NCI-H2227 (cell line): ENCODE measurements at regions not wholly inside any gene's neighbourhood (a gene's known extent, or its start where the extent isn't known, plus 50 kb on each side); places are given as distances from the start of the nearest gene placed in this dataset.

Experiments used
- DNase-seq: peaks from one replicate; lab custom pipeline; 2025; ENCODE audit not compliant: unreplicated experiment; lab: John Stamatoyannopoulos, UW

DNA sequence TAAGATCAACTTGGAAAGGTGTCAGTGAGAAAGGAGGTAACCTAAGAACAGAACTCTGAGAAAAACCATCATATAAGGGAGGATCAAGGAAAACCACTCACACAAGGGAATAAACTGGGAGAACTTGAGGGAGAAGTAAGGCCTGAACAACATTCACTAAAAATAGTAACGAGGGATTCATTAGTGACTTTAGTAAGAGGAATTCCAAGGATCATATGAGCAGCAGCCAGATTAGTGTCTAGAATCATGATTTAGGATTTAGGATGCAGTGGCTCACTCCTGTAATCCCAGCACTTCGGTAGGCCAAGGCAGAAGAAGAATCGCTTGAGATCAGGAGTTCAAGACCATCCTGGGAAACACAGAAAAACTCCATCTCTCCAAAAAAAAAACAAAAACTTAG, 376.5 kb upstream of the MARCKS start:
- no peak for DNase-seq

DNA sequence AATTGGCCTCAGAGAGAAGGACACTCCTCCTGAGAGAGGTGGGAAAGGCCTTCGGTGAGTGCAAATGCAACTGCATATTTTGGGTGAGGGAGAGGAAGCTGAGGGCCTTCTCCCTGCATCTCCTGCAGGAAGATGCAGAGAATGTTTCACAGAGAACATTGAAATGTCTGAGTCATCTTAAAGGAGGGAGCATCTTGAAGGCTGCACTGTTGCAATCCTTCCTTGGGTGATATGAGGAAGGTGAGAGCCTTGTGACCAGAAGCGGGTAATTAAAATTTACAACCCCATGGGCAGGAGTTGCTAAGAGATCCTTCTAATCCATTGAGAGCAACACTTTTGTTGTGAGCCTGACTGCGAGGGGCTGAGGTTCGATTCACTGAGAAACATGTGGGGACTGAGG, 375.7 kb upstream of the MARCKS start:
- no peak for DNase-seq

DNA sequence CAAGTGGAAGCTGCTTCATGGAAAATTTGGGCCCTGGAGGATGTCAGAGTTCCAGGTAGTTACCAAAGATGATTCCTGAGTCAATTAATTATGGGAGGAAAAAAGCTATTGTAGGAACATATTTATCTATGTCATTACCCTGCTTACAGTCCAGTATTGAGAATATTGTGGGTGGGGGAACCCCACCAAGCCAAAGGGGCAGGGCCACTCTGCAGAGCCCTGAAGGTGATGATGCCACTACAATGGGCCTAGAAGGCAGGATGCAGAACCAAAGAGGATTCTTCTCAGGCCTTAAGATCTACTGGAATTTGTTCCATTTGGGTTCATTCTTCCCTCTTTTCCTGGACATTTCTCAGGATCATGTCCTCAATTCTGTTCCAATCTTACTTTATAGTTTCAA, 375.2 kb upstream of the MARCKS start:
- DNase-seq = no peak

DNA sequence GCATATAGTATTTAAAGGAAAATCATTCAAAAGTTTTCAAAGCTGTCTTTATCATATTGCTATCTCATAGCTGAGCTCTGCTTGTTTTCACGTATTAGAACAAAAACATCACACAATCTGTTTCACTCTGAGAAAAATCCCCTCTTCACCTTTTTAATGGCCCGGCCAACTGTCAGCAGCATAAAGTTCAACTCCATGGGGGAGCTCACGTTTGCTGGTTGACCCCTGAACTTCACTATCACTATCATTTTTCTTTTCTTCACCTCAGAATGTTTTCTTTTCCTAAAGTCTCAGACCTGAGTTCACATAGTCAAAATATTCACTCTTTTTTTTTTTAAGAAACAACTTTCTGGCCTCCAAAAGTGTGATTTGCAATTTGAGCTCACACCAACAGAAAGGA, 374.4 kb upstream of the MARCKS start:
- no peak for DNase-seq

DNA sequence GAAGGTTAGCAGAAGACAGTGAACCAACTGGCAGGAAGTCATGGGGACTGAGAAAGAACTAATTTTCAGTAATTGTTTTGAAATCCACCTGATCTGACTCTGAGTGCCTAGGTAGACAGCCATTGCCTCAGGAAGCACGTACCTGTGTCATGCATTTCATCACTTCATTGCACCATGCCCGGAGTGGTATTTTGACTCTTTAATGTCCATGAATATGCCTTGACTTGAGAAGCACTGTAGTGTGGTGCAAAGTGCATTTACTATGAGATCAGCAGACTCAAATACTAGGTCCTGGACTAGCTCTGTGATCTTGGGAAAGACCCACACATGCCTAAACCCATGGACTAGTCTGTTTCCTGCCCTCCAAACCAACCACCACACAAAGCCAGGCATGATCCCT, 370.9 kb upstream of the MARCKS start:
- DNase-seq = peak; percentile 3

DNA sequence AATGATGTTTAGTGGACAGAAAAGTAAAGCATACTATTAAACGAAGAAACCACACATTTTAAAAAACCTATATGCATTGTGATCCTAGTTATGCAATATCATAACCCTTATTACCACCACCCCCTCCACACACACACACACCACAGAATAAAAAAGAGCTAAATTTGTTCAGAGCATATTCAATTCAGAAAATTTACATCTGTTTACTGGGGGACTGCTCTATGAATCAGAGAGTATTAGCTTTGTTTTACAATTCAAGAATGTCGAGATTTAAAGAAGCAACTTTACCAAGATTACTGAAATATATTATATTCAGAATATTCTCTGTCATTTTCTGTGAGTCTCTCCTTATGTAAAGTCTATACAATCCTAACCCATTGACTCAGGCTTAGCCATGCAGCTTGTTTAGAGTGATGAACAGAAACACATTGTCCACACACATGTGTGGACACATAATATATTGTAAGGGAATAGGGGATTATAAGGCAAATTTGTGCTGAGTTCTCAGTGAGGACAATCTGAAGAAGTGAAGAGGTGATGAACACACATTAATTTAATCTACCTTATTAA, 369.6 kb upstream of the MARCKS start:
- no peak for DNase-seq

DNA sequence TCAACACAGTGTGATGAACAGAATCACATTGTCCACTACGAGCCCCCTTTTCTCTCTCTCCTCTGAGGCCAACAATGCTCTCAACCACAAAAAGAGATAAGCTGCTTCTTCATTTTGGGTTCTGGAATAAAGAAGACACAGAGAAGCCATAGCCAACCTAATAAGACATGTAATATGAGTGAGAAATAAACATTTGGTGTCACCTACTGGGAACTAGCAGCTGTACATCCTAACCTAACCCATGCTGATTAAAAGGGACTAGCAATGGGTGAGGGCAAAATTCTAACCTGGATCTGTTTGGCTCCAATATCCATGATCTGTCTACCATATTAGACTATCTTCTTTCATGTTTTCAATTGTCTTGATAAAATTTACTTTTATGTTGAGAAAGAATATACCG, 369.1 kb upstream of the MARCKS start:
- DNase-seq = no peak

DNA sequence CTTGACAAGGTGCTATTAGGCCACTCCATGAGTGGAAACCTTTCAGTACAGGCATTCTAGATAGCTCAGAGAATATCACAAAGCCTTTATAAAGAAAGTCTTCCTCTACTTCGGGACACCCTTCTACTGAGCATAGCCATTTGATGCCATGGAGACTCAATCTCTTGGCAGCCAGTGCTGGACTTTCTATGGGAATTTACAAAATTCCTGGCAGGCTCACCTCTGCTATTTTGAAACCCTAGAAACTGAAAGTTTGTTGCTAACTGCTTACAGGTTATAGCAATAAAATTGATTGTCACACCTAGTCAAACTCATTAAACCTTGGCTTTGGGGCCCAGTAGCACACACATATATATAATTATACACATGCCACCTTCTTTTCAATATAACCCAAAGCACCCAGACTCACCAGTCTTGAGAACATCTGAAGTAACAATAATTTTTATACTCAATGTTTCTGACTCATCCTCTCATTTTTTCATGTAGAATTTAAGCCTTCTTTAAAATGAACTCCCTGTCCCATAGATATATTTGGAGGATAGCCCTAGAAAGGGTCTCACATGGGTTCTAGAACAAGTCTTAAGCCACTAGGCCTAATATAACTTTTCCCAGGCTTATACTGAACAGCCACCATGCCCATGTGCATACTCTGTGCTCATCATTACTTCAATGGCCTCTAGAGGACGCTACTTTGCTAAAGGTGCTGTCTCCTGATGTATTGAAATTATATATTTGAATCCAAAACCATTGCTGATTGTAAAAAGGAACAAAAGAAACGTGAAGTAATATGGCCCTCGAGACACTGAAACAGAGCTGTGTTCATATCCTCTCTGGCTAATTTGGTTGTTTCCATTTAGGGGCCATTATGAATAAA, 368.1 kb upstream of the MARCKS start:
- no peak for DNase-seq

DNA sequence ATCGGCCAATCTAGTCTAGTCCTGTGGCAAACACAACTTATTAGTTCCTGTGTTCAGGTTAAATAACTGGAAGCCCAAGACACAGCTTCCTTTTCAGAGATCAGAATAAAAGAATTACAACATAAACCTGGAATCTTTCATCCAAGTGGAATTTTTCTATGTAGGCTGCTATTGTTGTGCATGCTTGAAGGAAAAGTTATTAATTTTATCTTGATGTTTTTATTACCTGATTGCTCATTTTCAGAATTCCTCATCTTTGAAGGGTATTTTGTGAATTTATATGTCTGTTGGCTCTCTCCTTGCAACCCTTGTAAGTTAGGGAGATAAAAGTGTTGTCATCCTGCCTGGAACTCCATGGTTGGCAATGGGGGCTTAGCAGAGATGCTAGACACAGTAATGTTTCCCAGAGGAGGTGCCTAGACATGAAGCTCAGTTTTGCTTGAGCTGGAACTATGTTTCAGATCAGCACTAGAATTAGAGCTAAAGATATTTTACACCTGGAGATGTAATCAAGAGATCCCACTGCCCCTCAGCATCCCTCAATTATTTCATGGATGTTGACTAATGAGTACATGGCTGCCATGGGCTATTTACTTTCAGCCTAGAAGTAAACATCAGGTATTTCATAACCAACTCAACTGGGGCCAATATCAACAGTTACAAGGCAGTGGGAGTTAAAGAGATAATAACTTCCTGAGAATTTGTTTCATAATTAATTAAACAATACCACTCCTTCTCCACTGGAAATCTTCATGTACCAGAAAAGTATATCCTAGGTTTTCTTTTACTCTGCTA, 367.0 kb upstream of the MARCKS start:
- no peak for DNase-seq

DNA sequence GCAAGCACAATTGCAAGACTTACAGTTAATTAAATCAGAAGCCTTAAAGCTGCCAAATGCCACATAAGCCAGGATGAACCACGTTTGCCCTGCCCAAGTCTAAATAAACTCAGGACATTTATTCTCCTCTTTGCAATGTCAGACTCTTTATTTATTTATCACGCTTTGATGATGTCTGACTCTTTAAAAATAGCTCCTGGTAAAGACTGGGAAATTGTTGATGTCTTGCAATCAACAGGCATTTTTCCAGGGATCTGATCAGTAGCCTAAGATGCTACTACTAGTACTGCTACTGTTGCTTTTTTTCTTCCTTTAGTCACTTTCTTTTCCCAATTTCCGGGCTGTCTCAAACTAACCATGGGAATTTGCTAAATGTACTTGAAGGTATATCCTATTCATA, 365.8 kb upstream of the MARCKS start:
- no peak for DNase-seq

DNA sequence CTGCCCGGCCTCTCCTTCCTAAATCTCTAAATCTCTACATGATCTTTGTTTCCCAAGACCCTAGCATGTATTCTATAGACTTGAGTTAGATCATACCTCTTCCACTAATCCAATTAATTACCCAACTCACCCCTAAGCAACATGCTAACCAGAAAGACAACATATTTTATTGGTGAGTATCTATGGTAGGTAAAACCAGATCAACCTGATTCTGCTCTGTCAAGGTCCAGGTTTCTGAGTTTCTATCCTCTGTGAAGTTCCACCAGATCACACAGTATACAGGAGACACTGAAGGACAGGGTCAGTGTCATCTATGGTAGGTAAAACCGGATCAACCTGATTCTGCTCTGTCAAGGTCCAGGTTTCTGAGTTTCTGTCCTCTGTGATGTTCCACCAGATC, 363.2 kb upstream of the MARCKS start:
- DNase-seq = no peak

DNA sequence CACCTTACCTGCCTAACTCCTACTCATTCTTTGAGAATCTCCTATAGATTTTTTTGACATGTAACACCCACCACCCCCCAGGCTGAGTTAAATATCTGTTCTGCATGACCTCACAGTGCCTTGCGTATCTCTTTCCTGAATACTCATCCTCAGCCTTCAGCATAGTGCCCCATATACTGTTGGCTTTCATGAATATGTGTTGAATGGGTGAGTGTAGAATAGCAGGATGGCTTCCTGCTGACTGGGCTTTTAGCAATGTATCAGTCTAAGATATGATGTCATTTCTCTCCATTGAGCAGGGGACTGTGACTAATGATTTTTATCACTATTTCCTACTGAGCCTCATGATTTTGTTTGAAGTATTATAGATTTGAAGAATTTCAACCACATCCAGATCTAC, 361.6 kb upstream of the MARCKS start:
- no peak for DNase-seq

DNA sequence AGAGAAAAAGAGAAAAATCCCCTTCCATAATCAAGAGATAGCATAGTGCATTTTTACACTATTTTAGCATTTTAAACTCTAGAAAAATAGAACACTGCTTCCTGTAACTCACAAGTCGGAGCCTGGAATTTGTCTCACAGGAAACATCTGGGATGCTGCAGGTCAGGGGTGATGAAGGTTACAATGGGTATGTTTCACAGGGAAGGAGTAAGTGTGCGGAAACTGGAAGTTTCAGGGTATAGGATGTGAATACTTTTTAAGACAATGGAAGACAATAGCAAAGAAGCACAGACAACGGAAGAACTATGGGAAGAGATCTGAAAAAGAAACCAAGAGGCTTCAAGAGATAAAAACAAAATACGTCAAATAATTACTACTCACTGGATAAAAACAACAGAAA, 361.0 kb upstream of the MARCKS start:
- no peak for DNase-seq

DNA sequence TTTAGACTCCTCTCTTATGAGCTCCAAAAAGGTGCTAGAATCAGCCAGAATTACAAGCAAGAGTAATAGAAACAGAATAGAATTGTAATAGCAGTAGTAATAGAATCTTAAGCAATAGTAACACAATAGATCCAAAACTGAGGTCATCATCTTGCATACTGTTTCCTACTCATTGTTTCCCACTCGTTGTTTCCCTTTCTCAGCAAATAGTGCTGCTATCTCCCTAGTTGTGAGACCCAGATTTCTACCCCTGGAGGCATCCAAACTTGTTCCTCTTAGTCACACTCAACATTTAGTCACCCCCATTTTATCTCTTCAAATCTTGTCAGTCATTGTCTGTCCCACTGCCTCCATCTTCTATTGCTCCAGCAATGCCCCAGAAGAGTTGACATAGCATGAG, 356.9 kb upstream of the MARCKS start:
- DNase-seq = no peak

DNA sequence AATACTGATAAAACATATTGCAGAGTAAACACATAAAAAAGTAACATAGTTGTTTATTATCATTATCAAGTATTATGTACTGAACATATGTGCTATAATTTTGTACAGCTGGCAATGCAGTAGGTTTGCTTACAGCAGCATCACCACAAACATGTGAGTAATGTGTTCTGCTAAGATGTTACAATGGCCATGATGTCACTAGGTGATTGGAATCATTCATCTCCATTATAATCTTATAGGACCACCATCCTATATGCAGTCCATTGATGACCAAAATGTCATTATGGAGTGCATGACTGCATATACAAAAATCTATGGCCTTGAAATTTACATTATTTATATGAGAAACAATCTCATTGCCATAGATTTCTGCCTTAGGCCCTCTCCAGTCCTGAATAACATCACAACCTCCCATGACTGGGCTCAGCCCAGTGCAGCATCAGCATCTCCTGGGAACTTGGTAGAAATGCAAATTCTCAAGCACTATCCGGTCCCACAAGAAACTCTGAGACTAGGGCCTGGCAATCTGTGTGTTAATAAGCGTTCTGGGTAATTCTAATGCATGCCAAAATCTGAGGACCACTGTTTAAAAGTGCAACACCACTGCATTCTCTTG, 352.0 kb upstream of the MARCKS start:
- DNase-seq = no peak

DNA sequence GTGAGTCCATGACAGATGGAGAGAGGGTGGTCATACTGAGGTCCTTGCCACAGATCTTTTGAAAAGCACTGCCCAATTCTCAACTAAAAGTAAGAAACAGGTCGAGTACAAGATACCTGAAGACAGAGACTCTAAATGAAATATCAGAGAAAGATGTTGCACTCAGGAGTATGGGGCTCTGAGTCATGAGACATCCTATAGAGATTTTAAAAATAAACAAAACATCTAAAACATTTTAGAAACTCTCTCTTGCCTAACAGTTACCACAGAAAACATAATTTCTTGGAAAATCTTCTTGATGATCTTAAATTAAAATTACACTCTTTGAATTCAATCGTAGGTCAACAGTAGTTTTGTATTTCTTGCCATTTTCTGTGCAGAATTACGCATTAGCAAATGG, 348.9 kb upstream of the MARCKS start:
- DNase-seq = no peak

DNA sequence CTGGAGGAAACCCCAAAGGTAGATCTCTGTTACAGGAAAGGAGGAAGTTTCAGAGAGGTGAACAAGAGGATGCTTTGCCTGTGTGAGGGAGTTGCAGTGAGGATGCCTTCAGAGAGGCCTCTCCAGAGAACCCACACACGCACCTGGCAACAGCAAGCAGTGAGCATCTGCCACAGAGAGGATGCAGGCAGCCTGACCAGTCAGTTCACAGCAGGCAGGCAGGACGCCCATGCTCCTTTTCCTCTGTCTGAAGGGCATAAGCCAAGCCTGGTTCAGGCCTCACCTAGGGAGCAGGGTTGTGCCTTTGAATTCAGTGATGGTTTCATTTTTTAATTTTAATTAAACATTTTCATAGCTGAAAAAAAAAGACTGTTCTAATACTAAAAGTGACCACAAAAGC, 346.0 kb upstream of the MARCKS start:
- DNase-seq = no peak

DNA sequence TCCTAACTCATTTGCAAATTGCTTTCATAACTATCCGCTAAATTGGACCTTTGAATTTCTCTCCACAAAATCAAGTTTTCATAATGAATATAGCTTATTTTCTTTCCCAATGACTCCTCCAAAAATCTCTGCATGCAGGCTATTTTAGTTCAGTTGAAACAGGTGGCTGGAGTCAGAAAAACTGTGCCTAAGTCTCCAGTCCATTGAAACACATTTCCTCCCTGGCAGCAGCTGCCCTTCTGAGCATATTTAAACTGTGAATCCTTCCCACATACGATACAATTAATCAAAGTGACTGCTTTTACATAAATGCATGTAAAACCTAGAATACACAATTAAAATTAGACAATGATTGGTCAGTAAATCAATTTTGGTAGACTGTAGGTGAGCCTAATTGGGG, 344.6 kb upstream of the MARCKS start:
- no peak for DNase-seq

DNA sequence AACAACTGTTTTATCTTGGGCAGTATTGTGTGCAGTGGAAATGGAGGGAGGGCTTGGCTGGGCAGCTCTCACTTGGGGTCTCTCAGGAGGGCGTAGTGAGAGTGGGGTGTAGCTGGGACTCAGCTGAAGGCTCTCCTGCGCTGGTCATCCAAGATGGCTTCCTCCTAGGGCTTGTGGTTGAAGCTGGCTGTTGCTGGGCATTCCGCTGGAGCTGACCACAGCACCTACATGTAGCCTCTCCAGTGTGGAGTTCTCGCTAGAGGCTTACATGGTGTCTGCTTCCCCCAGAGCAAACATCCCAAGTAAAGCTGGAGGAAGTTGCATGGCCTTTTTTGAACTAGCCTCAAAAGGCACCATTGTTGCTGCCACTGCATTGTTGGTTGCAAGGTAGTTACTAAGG, 344.1 kb upstream of the MARCKS start:
- DNase-seq = no peak

DNA sequence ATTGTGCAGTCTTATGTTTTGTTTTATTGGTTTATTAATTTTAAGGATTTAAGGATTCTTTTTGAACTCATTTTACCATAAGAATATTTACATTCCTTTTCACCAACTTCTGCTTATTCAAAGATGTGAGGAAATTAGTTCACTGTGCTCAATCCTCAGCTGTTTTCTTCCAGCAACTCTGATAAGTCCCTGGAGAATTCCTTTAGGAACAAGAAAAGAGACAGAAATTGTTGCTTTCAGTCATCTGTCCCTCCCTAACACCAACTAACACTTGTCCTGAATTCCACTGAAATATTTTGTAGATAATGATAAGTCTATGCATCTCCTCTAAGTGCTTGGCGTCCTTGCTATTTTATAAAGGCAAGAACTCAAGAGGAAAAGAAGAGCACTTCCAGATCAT, 334.8 kb upstream of the MARCKS start:
- DNase-seq = no peak

DNA sequence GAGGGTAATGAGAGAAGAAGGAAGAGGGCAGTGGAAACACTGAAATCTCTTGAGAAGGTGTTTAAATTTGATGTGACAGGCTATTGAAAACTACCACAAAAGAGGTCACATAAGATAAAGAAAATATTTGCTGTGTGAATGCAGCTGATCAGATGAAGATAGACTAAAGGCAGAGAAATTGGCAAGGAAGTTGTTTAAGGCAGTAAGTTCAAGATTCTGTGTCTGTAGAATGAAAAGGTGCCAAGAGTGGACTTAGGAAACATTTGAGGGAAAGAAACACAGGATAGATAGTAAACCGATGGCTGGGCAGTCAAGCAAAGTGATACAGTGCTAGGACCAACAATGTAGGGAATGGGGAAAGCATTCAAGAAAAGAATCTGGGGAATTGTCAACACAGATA, 332.3 kb upstream of the MARCKS start:
- no peak for DNase-seq

DNA sequence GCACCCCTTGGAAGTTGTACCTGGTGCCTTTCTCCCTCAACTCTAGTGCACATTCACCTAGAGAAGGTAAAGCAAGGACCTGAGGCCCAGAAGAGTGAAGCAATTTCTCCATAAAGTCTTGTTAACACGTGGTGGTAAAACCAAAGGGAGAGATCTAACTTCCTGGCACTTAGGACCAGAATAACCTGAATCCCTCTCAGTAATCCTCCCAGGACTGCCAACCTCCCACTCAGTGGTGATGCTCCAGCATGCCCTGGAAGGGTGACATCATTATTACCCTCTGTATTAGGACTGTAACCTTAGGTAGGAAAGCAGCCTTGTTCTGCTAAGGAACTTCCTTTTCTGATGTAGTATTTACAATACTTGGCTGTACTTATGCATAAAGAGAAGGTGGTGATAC, 330.6 kb upstream of the MARCKS start:
- DNase-seq = no peak
